ENCODE measurements at regions not wholly inside any gene's neighbourhood (a gene's known extent, or its start where the extent isn't known, plus 50 kb on each side); places are given as distances from the start of the nearest gene placed in this dataset.

GRCh38 chr4:115865736-115866135, 752.3 kb upstream of the NDST4 start:
- Histone ChIP-seq H3K36me3 (no peaks in the 10 kb centered on the region), H3K27me3 (ENCODE audit: low read depth) (no peaks in the 10 kb centered on the region), H3K4me3 (no peak overlapping the region), H3K27ac (replicated peaks) (no peak overlapping the region), H3K4me1 (no peaks in the 10 kb centered on the region), H3K9me3 (replicated peaks) (peaks cover 4% of the 10 kb centered on the region)
- TF ChIP-seq CTCF (IDR thresholded peaks at IDR 0.05; ENCODE audit: borderline replicate concordance), result no peak
- DNase-seq, result no peak
- intact Hi-C loops (cut with micrococcal nuclease), result no loop called here

GRCh38 chr4:115852767-115853091, 739.3 kb upstream of the NDST4 start:
- H3K27ac ChIP-seq (replicated peaks), result no peak overlapping the region
- DNase-seq, result no peak
- H3K4me3 ChIP-seq, result no peak overlapping the region
- no peaks in the 10 kb centered on the region for H3K36me3 ChIP-seq
- H3K4me1 ChIP-seq, result no peaks in the 10 kb centered on the region
- no peaks in the 10 kb centered on the region for H3K27me3 ChIP-seq (ENCODE audit: low read depth)
- no peak for TF ChIP-seq CTCF (IDR thresholded peaks at IDR 0.05; ENCODE audit: borderline replicate concordance)
- H3K9me3 ChIP-seq (replicated peaks), result peaks cover 23% of the 10 kb centered on the region
- intact Hi-C loops (cut with micrococcal nuclease), result no loop called here

DNA sequence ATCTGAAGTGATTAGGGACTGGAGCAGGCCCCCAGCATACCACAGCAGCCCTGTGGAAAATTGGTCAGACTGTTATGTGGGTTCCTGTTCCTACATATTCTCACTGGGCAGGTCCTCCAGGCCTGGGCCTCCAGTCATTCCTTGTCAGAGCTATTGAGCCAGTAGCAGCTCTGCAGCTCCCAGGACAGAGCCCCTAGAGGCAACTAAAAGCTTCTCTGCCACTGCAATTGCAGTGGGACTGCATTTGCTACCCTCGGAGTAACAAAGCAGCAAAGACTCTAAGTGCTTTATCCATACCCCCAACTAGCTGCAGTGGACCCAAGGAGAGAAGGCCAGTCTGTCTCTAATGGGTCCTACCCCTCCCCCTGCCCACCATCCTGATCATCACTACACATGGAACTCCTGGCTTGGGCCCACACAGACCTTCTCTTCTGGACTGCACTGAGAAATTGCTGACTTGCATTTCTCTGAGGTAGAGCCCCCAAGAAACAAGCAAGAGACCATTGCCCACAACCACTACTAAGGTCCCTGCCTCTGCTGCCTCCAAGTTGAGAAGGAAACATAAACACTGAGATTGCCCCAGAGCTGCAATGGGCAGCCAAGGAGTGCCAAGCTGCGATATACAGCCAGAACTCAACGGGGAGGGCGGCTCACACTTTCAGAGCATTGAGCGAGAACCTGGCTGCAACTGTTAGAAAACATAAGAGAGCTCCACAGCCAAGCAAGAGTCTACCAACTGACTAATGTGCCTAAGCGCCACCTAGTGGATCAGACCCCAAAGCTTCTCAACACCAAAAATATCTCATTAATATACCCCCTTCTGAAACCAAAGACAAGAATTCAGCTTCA, 738.7 kb upstream of the NDST4 start:
- Histone ChIP-seq H3K4me1 (no peaks in the 10 kb centered on the region), H3K4me3 (no peak overlapping the region), H3K9me3 (replicated peaks) (peaks cover 21% of the 10 kb centered on the region), H3K36me3 (no peaks in the 10 kb centered on the region), H3K27me3 (ENCODE audit: low read depth) (no peaks in the 10 kb centered on the region), H3K27ac (replicated peaks) (no peak overlapping the region)
- no peak for DNase-seq
- peak; percentile 26 for TF ChIP-seq CTCF (IDR thresholded peaks at IDR 0.05; ENCODE audit: borderline replicate concordance)
- intact Hi-C loops (cut with micrococcal nuclease), result no loop called here

GRCh38 chr4:115850799-115851509, 737.5 kb upstream of the NDST4 start:
- TF ChIP-seq CTCF (IDR thresholded peaks at IDR 0.05; ENCODE audit: borderline replicate concordance), result no peak
- no peak for DNase-seq

GRCh38 chr4:115844180-115844579, 730.8 kb upstream of the NDST4 start:
- intact Hi-C loops (cut with micrococcal nuclease), result no loop called here
- H3K27me3 ChIP-seq (ENCODE audit: low read depth), result no peaks in the 10 kb centered on the region

More at GRCh38 chr4:115850799-115851509, 737.5 kb upstream of the NDST4 start:
- H3K4me3 ChIP-seq, result no peak overlapping the region
- no peaks in the 10 kb centered on the region for H3K36me3 ChIP-seq
- no peaks in the 10 kb centered on the region for H3K27me3 ChIP-seq (ENCODE audit: low read depth)
- no peaks in the 10 kb centered on the region for H3K4me1 ChIP-seq
- H3K9me3 ChIP-seq (replicated peaks), result peaks cover 9% of the 10 kb centered on the region
- no peak overlapping the region for H3K27ac ChIP-seq (replicated peaks)
- intact Hi-C loops (cut with micrococcal nuclease), result no loop called here

More at GRCh38 chr4:115844180-115844579, 730.8 kb upstream of the NDST4 start:
- no peak for TF ChIP-seq CTCF (IDR thresholded peaks at IDR 0.05; ENCODE audit: borderline replicate concordance)
- H3K36me3 ChIP-seq, result no peaks in the 10 kb centered on the region
- H3K9me3 ChIP-seq (replicated peaks), result peaks cover 20% of the 10 kb centered on the region
- no peak overlapping the region for H3K4me3 ChIP-seq
- no peak for DNase-seq
- no peaks in the 10 kb centered on the region for H3K4me1 ChIP-seq
- H3K27ac ChIP-seq (replicated peaks), result no peak overlapping the region

All from left ventricle myocardium inferior (tissue), 1 donor.